Kasumi-1 (cell line): ENCODE measurements at regions not wholly inside any gene's neighbourhood (a gene's known extent, or its start where the extent isn't known, plus 50 kb on each side); places are given as distances from the start of the nearest gene placed in this dataset.
"Not testable (repeated sequence)": the region's sequence is repeated elsewhere in the genome, so short reads cannot be mapped to it uniquely, and the experiment has no call there.

Experiments
- DNase-seq, 2 experiments: peaks; one replicate each; lab custom pipeline; 2025; lab: John Stamatoyannopoulos, UW

GRCh38 chr21:41589131-41589530 lies 81.2 kb upstream of the TMPRSS2 start:
- DNase-seq: no peak

- no peak for DNase-seq
These were observed 77.4 kb upstream of the TMPRSS2 start for GRCh38 chr21:41585199-41585994.

DNA sequence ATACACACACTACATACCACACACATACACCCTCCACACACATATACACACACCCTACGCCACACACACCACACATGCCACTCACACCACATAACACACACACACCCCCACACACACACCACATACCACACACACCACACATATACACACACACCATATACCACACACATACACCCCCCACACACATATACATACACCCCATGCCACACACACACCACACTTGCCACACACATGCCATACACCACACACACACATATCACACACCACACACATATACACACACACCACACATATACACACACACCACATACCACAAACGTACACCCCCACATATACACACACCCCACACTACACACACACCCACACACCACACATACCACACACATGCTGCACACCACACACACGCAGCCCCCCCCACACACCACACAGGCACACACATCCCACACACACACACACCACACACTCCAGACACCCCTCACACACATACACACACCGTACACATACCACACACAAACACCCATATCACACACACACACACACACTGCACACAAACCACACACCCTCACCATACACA lies 76.7 kb upstream of the TMPRSS2 start:
- DNase-seq: no peak

GRCh38 chr21:41583274-41583790 lies 75.4 kb upstream of the TMPRSS2 start:
- DNase-seq: no peak

DNA sequence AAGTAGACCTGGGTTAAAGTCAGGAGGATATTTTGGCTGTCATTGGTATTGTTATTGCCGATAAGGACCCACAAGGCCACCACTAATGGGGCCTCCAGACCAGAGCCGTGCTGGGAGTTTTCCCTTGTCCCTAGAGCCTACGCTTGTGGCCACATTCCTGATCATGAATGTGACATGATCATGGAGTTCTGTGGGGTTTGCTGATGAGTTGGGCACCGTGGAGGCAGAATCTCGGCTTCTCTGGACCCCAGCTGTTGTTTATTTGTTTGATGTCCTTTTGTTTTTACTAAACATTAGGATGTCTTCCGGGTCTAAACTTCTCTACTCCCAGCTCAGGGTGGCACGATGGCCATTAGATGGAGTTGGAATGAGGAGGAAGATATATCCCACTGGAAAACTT lies 74.9 kb upstream of the TMPRSS2 start:
- DNase-seq: no peak

- DNase-seq: no peak
These were observed 74.4 kb upstream of the TMPRSS2 start for GRCh38 chr21:41582298-41582840.

DNA sequence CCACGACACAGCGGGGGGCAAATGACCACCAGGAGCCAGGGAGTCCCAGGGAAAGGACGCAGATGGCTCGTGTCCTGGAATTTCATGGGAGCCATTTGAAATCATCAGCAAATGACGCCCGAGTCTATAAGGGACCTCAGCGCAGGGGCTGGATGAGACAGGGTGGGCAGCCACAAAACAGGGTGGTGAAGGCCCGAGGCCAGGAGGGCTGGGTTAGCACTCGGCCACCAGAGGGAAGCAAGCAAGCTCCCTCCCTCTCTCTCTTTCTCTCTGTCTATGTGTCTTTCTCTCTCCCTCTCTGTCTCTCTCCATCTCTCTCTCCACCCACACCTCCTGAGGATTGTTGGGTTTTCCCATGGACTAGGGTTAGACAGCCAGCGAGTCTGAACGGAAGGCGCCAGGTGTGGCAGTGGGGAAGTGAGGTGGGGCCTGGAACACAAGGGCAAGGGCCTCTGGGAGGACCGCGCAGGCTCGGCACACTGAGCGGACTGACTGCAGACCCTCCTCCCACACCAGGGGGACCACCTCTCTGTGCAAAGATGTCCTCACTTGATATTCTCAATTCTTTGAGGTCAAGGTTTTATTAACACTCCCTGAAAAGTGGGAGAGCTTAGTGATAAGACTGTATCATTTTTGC lies 73.8 kb upstream of the TMPRSS2 start:
- no peak for DNase-seq

DNA sequence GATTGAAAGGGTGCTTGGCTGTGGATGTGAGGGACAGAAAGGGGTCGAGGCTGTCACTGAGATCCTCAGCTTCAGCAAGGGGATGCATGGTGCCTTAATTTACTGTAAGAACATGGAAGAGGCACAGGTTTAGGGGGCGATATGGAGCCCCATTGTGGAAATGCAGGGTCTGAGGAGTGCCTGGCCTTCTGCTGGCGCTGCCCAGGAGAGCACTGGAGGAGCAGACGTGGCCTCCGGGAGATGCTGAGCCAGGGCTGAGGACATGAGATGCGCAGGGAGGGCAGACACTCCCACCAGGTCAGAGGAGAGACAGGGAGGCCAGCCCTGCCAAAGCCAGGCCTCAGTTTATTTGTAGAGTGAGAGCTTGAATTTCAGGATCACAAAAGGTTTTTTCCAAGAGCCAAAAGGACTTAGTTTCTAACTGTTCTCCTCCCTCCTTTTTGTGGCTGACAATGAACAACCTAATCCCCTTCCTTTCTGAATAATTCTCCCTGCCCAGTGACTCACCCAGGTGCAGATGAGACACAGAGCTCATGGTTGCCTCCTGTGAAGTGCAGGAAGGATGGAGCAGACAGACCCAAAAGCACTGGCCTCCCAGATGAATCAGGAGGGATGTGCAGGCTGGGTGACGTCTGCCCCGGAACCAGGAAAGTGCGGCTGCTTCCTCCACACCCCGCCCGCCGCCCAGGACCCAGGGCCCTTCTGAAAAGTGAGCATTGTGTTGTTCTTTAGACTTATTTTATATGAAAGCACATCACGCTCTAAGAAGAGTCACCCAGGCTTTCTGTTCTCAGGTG lies 73.0 kb upstream of the TMPRSS2 start:
- DNase-seq: no peak

- no peak for DNase-seq
These were observed 71.7 kb upstream of the TMPRSS2 start for GRCh38 chr21:41579692-41580091.

DNA sequence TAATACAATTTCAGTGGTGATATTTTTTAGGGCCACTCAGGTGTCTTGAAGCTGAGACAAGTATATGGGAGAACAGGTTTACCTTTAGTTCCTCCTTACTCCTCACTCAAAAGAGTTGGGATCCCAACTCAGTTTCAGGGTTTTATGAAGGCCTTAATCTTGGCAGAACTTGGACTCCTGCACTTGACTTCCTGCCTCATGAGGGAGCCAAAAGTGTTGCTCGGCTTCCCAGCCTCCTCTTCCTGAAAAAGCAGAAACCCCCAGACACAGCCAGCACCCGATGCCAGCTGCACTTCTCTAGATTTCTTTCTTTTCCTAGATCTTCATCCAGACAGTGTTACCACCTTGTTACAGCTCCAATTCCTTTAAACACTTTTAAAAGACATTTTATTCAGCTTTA lies 70.8 kb upstream of the TMPRSS2 start:
- DNase-seq: no peak

- DNase-seq: no peak
These were observed 70.1 kb upstream of the TMPRSS2 start for GRCh38 chr21:41578083-41578482.

DNA sequence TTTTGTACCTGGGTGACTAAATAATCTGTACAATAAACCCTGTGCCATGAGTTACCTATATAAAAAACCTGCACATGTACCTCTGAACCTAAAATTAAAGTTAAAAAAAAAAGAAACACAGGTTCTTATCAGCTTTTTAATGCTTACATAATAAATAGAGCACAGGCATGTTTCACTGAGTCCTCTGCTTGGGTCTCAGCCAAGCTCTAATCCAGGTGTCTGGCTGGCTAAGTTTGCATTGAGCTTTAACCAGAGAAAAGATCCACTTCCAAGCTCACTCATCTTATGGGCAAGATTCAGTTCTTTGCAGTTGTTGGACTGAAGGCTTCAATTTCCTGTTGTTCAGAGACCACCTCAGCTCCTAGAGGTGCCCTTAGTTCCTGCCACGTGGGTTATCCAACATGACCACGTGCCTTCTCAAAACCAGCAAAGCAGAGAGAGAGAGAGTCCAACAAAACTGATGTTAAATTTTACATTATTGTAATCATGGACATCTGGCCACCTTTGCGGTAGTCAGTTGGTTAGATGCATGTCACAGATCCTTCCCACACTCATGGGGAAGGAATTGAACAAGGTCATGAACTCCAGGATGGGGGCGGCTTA lies 68.2 kb upstream of the TMPRSS2 start:
- DNase-seq: no peak

DNA sequence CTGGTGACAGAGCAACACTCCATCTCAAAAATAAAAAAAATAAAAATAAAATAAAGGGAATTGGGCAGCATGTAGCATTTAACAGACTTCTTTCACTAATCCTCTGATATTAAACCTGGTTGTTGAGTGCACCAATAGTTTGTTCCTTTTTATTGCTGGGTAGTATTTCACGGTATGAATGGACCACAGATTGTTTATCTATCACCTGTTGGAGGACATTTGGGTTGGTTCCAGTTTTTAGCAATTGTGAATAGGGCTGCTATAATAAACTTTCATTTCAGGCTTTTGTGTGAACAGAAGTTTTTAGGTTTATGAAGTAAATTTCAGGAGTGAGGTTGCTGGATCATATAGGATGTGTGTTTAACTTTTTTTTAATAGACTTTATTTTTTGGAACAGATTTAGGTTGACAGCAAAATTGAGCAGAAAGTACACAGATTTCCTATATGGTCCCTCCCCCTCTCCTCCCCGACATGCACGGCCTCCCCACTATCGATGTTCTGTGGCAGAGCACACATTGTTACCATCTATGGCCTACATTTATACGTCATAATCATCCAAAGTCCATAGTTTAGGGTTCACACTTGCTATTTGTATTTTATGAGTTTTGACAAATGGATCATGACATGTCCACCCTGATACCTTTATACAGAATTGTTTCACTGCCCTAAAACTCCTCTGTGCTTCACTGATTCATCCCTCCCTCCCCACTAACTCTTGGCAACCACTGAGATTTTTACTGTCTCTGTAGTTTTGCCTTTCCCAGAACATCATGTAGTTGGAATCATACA lies 66.1 kb upstream of the TMPRSS2 start:
- DNase-seq: no peak

DNA sequence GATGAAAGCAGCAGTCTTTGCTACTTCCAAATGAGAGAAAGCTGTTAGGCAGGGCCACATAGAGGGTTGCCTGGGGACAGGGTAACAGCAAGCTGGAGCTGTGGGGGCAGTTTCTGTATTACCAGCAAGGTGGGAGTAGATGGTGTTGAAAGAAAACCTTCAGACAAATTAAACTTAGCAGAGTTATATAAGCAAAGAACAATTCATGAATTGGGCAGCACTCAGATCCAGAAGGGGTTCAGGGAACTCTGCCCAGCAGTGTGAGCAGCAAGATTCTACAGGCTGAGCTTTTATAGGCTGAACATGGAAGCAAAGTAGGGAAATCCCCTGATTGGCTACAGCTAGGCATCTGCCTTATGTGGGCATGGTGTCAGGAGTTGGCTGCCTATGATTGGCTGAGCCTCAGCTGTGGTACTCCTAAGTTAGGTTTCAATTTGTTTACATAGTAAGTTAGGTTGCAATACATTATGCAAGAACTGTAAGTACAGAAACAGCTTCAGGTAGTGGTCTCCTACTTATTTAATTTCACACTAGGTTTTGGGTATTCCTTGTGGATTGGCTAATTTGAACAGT lies 64.1 kb upstream of the TMPRSS2 start:
- DNase-seq: no peak

DNA sequence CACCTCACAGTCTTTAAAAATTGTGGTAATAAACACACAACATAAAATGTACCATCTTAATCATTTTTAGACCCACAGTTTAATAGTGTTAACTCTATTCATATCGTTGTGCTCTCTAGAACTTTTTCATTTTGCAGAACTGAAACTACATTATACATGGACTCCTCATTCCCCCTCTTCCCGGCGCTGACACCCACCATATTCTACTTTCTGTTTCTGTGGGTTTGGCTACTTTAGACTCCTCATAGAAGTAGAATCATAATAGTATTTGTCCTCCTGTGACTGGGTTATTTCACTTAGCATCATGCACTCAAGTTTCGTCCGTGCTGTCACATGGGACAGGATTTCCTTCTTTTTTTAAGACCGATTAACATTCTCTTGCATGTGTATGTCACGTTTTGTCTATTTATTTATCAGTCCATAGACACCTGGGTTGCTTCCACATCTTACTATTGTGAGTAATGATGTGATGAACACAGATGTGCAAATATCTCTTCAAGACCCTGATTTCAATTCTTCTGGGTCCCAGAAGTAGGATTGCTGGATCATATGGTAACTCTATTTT lies 62.9 kb upstream of the TMPRSS2 start:
- no peak for DNase-seq

- DNase-seq: no peak
These were observed 60.8 kb upstream of the TMPRSS2 start for GRCh38 chr21:41568606-41569385.

GRCh38 chr21:41567901-41568510 lies 60.0 kb upstream of the TMPRSS2 start:
- DNase-seq: no peak

DNA sequence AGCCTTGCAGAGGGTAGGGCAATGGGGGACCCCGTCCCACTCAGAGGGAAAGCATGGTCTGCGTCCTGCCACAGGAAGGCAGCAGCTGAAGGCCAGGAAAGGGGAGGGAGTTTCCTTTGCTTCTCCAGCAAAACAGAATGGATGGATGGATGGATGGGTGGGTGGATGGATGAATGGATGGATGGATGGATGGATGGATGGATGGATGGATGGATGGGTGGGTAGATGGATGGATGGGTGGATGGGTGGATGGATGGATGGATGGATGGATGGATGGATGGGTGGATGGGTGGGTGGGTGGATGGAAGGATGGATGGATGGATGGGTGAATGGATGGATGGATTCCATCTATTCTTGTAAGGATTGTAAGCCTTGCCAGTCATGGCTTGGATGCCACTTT lies 59.3 kb upstream of the TMPRSS2 start:
- DNase-seq: not testable (repeated sequence)

GRCh38 chr21:41566500-41567014 lies 58.6 kb upstream of the TMPRSS2 start:
- no peak for DNase-seq
